Keratinocyte (primary cell): ENCODE measurements at regions not wholly inside any gene's neighbourhood (a gene's known extent, or its start where the extent isn't known, plus 50 kb on each side); places are given as distances from the start of the nearest gene placed in this dataset.

Experiments
- CTCF ChIP-seq, 3 experiments: IDR thresholded peaks in 1 of 3; conservative IDR thresholded peaks in 1 of 3; optimal IDR thresholded peaks in 1 of 3; 2 replicates in 2 of 3; 3 replicates in 1 of 3; pipeline versions ENCODE3 to v1.5.1; 2011; ENCODE audit warnings: low read length in 3 of 3, mild to moderate bottlenecking in 3 of 3, moderate library complexity in 2 of 3, control low read depth in 1 of 3, inconsistent platforms in 1 of 3; ENCODE audit not compliant: insufficient read depth in 2 of 3; ENCODE audit errors: extremely low read depth in 1 of 3
- EZH2 ChIP-seq: IDR thresholded peaks from one replicate; pipeline ENCODE4 v1.6.1; 2012; ENCODE audit warnings: inconsistent platforms, mild to moderate bottlenecking, low read length, moderate library complexity

GRCh38 chr21:15283789-15284188 lies 219.0 kb upstream of the NRIP1 start:
- no peak for TF ChIP-seq CTCF (optimal IDR thresholded peaks at IDR 0.05 in 1 of 3, IDR thresholded peaks at IDR 0.05 in 1 of 3, conservative IDR thresholded peaks at IDR 0.05 in 1 of 3; ENCODE audit: extremely low read depth in 1 of 3, insufficient read depth in 2 of 3, low read length in 3 of 3)
- TF ChIP-seq EZH2 = no peak
